Thyroid gland (tissue), 4 donors: ENCODE measurements at regions not wholly inside any gene's neighbourhood (a gene's known extent, or its start where the extent isn't known, plus 50 kb on each side); places are given as distances from the start of the nearest gene placed in this dataset.

Experiments used
- DNase-seq, 2 donors: peaks; one replicate each; pipeline ENCODE4 v3.0.0-alpha.2; 2019
- H3K27ac ChIP-seq, 3 donors: fragments of 200-600 bp; sonication (generic); 1 replicate in 2 of 3; 2 replicates in 1 of 3; pipeline ENCODE4 v1.5.1; 2016 to 2019; ENCODE audit warnings: mild to moderate bottlenecking in 1 of 3, moderate library complexity in 1 of 3
- H3K27me3 ChIP-seq: fragments of 200-600 bp; sonication (generic); one replicate; pipeline ENCODE4 v1.5.1; 2019
- H3K36me3 ChIP-seq, 2 donors: fragments of 200-600 bp; sonication (generic); one replicate each; pipeline ENCODE4 v1.5.1; 2016 to 2019
- H3K4me1 ChIP-seq, 2 donors: fragments of 200-600 bp; sonication (generic); one replicate each; pipeline ENCODE4 v1.5.1; 2017 to 2019
- H3K4me3 ChIP-seq, 3 donors: fragments of 200-600 bp; sonication (generic); replicated peaks in 1 of 3; 1 replicate in 2 of 3; 2 replicates in 1 of 3; pipeline ENCODE4 v1.5.1; 2016; ENCODE audit warnings: mild to moderate bottlenecking in 1 of 3
- H3K9me3 ChIP-seq: fragments of 200-600 bp; sonication (generic); one replicate; pipeline ENCODE4 v1.5.1; 2017
- CTCF ChIP-seq, 6 experiments: fragments of 200-600 bp in 3 of 6; fragments of 450-650 bp in 3 of 6; sonication (generic) in 3 of 6; IDR thresholded peaks; one replicate each; pipeline ENCODE4 v1.5.1; 2016 to 2019; ENCODE audit warnings: antibody characterized with exemption in 6 of 6, mild to moderate bottlenecking in 2 of 6, inconsistent platforms in 1 of 6, moderate library complexity in 1 of 6
- POLR2A ChIP-seq, 2 donors: fragments of 450-650 bp; IDR thresholded peaks; one replicate each; pipeline ENCODE4 v1.6.1; 2017; ENCODE audit warnings: antibody characterized with exemption in 2 of 2, mild to moderate bottlenecking in 2 of 2, moderate library complexity in 1 of 2
- WGBS, 2 donors: methylation state at CpG; one replicate each; pipeline ENCODE4 v1.1.5; 2017; 5-methylcytosine and 5-hydroxymethylcytosine counted together
- intact Hi-C: fragments of 100-400 bp; cut with DNase I; formaldehyde crosslinking; loops from one replicate; pipeline ENCODE4 v1.15.1; 2023

DNA sequence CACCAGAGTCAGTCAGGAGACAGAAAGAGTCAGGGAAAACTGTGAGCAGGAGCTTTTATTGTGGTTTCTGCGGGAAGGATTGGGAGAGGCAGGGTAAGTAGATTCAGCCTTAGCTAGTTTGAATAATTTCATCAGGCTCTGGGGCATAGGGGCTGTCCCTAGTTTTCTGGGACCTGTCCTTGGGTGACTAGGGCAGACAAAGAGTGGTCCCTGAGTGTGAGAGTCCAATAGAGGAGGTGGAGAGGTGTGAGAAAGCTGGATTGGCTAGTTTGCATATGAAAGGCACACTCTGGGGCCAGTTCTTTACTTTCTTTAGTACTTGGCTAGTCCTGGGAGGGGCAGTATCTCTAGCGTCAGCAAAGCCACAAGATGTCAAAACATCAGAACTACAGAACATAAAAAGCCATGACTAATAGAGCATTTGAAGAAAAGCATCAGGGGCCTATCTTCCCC lies 255.6 kb downstream of the HS3ST3A1 start:
- H3K4me3 ChIP-seq: no peak overlapping the region
- H3K9me3 ChIP-seq: no peaks in the 10 kb centered on the region
- H3K36me3 ChIP-seq: no peaks in the 10 kb centered on the region
- WGBS, 2 donors: 69 to 70% methylated on average over 2 of the region's 2 CpGs
- intact Hi-C loops: no loop called here
- DNase-seq: no peak
- TF ChIP-seq POLR2A (IDR thresholded peaks at IDR 0.05): no peak
- no peak for TF ChIP-seq CTCF (IDR thresholded peaks at IDR 0.05)
- H3K27ac ChIP-seq: no peak overlapping the region
- no peaks in the 10 kb centered on the region for H3K27me3 ChIP-seq
- H3K4me1 ChIP-seq: no peaks in the 10 kb centered on the region

GRCh38 chr17:13338421-13338820 lies 263.3 kb downstream of the HS3ST3A1 start:
- no peaks in the 10 kb centered on the region for H3K27me3 ChIP-seq
- H3K27ac ChIP-seq: no peak overlapping the region
- no peaks in the 10 kb centered on the region for H3K4me1 ChIP-seq
- intact Hi-C loops: no loop called here
- no peak overlapping the region for H3K4me3 ChIP-seq
- H3K9me3 ChIP-seq: no peaks in the 10 kb centered on the region
- no peak for TF ChIP-seq CTCF (IDR thresholded peaks at IDR 0.05)
- TF ChIP-seq POLR2A (IDR thresholded peaks at IDR 0.05): no peak
- H3K36me3 ChIP-seq: no peaks in the 10 kb centered on the region
- no peak for DNase-seq
- 87 to 93% methylated on average over 1 of the region's 1 CpG for WGBS, 2 donors

DNA sequence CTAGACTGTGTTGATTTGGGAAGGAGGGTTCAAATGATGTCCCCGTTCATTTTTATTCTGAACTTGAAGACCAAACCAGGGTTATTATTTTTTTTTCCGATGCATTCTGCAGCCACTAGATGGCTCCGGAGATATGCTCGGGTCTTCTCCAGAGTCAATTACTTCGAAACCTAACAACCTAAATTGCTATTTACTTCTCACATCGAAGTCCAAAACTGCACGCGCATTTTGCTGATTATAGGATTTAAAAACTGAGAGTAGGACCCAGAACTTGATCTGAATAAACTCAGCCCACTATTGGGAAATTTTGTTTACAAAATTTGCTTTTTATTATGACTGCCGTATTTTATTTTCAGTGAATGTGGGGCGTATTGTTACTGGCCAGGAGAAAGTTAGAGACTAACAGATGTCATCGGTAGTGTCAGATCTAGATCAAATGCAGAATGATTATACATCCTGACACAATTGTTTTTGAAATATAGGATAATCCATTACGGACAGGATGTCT lies 263.8 kb downstream of the HS3ST3A1 start:
- DNase-seq: peak; percentile 23 to 28
- TF ChIP-seq CTCF (IDR thresholded peaks at IDR 0.05) (peak in 5 of 6 experiments; percentile 37 to 79 (median 70)), POLR2A (IDR thresholded peaks at IDR 0.05) (no peak)
- WGBS, 2 donors: 10 to 14% methylated on average over 12 of the region's 12 CpGs

DNA sequence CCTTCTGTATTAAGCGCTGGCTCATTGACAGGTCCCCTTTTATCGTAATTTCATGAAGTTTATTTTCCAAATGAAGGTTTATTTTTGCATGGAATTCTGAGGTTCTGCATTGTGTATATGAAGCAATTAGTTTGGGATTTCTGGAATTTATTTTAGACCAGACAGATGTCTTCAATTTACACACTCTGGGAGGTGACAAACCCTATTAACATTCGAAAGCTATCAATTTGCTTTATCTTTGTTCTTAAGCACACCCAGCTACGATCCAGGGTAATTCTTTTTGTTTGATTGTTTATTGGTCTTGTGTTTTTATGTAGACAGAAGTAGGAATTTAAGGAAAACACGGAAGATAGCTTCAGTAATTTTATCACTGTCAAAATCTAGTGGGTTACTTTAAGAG lies 264.6 kb downstream of the HS3ST3A1 start:
- Histone ChIP-seq H3K4me1 (no peaks in the 10 kb centered on the region), H3K9me3 (no peaks in the 10 kb centered on the region), H3K4me3 (no peak overlapping the region), H3K36me3 (no peaks in the 10 kb centered on the region), H3K27ac (no peak overlapping the region), H3K27me3 (no peaks in the 10 kb centered on the region)
- TF ChIP-seq CTCF (IDR thresholded peaks at IDR 0.05) (no peak), POLR2A (IDR thresholded peaks at IDR 0.05) (no peak)
- DNase-seq: no peak
- WGBS, 2 donors: 48 to 52% methylated on average over 5 of the region's 5 CpGs
- intact Hi-C loops: no loop called here

More for the DNA sequence above, 263.8 kb downstream of the HS3ST3A1 start:
- intact Hi-C loops: no loop called here
- Histone ChIP-seq H3K4me3 (no peak overlapping the region), H3K36me3 (no peaks in the 10 kb centered on the region), H3K27me3 (no peaks in the 10 kb centered on the region), H3K4me1 (no peaks in the 10 kb centered on the region), H3K9me3 (no peaks in the 10 kb centered on the region), H3K27ac (no peak overlapping the region)

- intact Hi-C loops: no loop called here
- TF ChIP-seq CTCF (IDR thresholded peaks at IDR 0.05) (no peak), POLR2A (IDR thresholded peaks at IDR 0.05) (no peak)
Observed at GRCh38 chr17:13334374-13334773, 267.4 kb downstream of the HS3ST3A1 start.

More at GRCh38 chr17:13334374-13334773, 267.4 kb downstream of the HS3ST3A1 start:
- H3K4me3 ChIP-seq: no peak overlapping the region
- H3K4me1 ChIP-seq: no peaks in the 10 kb centered on the region
- H3K36me3 ChIP-seq: no peaks in the 10 kb centered on the region
- no peaks in the 10 kb centered on the region for H3K9me3 ChIP-seq
- H3K27ac ChIP-seq: no peak overlapping the region
- DNase-seq: no peak
- no peaks in the 10 kb centered on the region for H3K27me3 ChIP-seq
- WGBS, 2 donors: 59 to 95% methylated on average over 1 of the region's 1 CpG
